ENCODE measurements at regions not wholly inside any gene's neighbourhood (a gene's known extent, or its start where the extent isn't known, plus 50 kb on each side); places are given as distances from the start of the nearest gene placed in this dataset.
"Not testable (repeated sequence)": the region's sequence is repeated elsewhere in the genome, so short reads cannot be mapped to it uniquely, and the experiment has no call there.

DNA sequence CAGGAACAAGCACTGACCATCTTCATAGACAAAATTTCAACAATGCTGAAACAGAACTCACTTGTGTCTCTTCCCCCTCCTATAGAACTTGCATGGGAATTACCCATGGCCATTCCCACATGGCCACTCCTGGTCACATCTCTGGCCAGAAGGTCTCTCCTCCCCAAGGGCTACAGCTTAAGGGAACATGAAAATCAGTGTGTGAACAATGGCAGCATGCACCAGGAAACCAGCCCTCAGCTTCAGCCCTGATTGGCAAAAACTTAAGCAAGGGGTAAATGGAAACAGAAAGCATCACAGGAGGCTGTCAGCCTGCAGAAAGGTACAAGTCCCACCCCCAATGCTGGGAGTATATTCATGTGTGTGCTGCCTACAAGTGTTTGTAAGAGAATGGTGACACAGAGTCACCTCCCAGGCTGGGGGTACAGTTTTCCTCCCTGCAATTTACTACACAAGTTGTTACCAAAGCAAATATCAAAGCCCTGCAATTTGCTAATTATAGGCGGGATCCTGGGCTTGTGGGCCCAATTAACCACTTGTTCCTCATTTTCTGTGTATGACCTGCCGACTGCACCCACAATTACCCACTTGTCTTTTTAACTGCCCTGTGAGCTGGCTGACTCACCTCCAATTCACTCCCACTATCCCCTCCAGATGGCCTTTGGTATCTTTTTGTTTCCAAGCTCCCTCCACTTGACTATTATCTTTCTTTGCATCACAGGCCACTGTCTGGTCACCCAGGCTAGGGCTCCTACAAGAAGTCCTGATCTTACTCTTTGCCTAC is 84.4 kb upstream of the HES1 start:
- no peak for DNase-seq

DNA sequence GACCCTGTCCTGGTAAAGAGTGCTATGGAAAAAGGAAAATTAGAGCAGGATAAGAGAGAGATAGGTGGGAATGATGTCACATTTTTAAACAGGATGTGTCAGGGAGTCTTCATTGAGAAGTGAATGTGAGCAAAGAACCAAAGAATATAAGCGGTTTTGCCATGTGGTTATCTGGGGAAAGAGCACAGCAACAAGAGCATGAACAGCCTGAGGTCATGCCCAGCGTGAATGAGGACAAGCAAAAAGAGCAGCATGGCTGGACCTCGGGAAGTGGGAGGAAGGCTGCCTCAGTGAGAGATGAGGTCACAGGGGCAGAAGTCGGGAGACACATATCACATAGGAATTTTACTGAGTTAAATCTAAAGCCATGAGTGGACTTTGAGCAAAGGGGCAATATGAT is 82.8 kb upstream of the HES1 start:
- no peak for DNase-seq

DNA sequence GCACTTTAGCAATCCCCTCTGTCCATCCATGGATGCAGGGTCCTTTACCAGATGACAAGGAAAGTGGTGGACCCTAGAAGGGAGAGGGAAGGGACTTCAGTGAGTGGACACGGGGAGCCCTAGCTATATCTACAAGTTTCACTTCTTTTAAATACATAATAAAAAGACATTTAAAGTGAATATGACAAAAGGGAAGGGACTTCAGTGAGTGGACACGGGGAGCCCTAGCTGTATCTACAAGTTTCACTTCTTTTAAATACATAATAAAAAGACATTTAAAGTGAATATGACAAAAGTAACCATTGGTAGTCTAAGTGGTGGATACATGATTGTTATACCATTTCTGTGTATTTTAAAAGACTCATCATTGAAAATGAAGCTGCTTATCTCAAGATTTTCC is 81.9 kb upstream of the HES1 start:
- DNase-seq: no peak

DNA sequence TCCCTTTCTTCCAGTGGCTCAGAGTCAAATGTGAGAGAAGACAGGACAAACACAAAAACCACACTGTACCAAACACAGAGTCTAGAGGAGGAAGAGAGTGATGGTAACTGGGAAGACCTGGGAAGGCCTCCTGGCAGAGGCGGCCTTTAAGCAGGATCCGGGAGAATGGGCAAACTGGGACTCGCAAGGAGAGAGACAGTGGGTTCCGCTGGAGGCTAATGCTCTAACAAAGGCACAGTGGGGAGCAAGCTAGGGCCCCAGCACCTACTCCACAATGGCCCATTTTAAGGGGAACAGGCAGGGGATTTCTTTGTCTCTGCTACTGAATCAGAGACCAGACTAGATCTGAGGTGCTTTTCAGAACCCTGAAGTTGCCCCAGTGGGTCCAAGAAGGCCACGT is 81.4 kb upstream of the HES1 start:
- DNase-seq: no peak

DNA sequence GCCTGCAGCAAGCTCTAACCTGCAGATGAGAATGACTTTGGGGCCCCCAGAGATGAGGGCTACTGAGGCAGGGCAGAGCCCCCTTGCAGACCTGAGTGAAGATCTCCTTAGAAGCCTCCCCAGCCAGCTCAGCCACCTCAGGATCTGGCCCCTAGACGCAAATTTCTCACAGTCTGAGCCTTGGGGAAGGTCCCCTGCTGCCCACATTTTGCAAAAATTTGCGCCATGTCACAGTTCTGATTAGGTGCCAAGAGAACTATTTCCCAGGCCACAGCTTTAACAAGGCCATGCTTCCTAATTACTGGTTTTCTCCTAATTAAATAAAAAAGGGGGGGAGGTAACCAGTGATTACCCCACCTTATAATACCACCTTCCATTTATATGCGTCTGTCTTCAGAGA is 81.0 kb upstream of the HES1 start:
- DNase-seq: no peak

DNA sequence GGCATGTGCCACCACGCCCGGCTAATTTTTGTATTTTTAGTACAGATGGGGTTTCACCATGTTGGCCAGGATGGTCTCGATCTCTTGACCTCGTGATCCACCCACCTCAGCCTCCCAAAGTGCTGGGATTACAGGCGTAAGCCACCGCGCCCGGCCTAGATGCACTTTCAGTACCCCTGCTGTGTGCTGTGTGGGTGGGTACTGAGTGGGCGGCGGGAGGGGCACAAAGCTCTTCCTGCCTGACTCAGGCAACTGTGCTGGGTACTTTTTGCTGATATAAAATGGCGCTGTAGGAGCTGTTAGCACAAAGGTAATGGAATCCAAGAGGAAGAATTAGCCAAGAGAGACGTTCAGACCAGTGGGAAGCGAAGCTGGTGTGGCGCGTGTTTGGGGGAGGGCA is 79.6 kb upstream of the HES1 start:
- DNase-seq: not testable (repeated sequence)

DNA sequence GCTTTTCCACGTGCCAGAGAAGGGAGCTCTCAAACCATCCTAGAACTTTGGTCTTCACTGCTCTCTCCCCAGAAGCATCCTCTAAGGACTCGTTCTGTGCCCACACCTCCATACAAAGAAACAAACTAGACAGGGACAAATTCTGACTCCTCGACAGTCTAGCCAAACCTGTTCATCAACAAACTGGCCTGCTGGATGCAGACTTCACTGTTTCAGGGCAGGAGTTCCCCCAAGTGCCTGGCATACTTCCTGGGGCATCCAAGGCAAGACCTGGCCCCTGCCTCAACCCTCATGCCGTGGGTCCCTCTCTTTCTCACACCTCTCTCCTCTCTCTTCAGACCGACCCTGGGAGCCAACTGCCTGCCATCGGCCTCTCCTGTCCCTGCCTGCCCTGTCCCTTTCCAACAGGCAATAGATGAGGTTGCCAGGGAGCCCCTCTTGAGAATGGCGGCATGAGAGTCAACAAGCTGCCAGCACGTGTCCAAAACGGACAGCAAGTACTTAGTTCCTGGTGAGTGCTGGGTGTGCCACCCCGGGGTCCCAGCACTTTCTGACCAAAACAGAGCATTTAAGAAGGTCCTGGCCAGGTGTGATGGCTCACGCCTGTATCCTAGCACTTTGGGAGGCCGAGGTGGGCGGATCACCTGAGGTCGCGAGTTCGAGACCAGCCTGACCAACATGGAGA is 79.1 kb upstream of the HES1 start:
- no peak for DNase-seq

DNA sequence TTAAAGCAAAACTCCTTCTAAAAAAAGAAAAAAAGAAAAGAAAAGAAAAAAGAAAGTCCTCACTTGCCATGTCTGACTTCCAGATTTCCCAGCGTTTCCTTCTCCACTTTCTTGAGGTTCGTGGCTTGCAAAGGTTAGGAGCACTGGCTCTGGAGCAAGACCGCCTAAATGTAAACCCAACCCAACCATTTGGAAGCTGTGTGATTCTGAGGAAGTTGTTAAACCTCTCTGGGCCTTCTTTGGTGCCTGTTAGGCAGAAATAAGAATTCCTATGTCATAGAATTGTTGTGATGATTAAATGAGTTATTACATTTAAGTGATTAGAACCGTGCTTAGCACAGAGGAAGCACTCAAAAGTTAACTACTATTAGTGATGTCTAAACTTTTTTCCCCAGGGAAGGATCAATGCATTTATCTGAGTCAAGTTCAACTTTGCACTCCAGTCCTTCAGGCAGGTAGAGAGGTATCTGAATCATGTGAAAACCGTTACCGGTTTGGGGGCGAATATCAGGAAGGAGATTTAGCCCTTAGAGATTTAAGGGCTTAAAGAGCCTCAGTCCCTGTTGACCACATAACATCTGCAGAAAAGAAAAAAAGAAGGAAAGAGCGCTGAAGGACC is 78.3 kb upstream of the HES1 start:
- no peak for DNase-seq

DNA sequence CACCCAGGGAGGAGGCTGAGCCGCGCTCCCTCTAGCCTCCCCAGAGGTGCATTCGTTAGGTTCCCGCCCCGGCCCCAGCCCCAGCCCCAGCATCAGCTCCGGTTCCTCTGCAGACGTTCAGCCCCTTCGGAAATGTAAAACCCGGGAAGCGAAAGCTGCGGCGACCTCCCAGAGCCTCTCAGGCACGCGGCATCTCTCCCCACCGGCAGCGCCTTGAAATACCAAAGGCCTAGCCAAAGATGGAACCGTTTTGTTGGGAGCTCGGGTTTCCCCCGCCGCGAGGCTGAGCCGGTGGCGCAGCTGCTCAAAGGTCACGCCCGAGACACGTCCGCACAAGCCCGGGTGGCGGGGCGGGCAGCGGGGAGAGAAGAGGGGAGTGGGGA is 77.8 kb upstream of the HES1 start:
- DNase-seq: no peak

DNA sequence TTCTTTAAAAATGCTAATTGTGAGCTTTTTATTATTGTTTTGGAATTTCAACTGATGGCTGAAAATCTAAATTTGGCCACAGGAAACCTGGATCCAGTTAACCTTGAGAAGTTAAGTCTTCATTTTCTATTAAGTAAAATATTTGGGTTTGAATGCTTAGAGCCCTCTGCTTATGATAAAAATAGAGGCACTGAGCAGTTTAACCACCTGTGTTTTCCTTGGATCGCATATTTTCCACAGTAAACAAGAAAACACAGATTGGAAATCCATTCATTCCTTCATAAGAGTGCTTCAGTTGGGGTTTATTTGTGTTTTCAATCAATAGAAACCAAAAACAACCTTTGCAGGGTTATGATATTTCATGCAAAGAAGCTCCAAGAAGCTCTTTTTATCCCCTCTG is 77.2 kb upstream of the HES1 start:
- DNase-seq: no peak

DNA sequence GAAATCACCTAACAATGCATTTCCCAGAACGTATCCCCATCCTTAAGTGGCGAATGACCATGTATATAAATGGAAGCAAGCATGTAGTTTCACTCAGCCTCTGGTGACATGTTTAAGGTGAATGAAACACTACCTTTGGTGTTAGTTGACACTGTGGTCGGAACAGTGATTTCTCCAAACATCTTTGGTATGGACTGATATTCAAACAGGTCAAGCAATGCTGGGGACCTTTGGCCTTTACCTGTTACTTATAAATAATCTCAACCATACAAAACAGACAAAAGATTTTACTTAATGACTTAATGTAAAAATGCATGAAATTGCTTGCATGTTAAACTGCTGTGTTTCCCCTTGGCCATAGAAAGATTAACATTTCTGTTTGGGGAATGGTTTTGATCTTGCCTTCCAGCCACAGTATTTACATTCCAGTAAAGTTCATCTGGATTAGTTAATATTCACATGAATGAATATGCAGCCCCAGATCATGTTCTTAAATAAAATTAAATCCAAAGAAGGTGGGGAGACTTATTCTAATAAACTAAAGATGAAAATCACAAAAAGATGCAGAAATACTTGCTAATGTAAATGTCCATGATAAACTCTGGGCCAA is 74.4 kb upstream of the HES1 start:
- no peak for DNase-seq

DNA sequence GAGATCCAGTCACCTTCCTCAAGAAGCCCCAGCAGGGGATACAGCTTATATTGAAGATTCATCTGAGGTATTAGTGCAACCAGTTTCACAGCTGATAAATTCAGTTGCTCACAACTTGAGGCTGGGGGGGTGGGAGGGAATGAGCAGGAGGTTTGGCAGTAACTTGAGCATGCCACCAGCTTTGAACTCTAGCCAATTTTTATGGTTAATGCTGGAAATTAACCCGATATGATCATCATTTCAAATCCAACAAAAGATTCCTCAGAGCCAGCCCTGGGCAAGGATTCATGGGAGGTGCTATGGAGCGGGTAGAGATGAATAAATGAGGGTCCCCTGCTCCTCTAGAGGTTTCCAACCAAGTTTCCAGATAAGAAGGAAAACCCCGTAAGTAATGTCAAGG is 73.1 kb upstream of the HES1 start:
- DNase-seq: no peak

DNA sequence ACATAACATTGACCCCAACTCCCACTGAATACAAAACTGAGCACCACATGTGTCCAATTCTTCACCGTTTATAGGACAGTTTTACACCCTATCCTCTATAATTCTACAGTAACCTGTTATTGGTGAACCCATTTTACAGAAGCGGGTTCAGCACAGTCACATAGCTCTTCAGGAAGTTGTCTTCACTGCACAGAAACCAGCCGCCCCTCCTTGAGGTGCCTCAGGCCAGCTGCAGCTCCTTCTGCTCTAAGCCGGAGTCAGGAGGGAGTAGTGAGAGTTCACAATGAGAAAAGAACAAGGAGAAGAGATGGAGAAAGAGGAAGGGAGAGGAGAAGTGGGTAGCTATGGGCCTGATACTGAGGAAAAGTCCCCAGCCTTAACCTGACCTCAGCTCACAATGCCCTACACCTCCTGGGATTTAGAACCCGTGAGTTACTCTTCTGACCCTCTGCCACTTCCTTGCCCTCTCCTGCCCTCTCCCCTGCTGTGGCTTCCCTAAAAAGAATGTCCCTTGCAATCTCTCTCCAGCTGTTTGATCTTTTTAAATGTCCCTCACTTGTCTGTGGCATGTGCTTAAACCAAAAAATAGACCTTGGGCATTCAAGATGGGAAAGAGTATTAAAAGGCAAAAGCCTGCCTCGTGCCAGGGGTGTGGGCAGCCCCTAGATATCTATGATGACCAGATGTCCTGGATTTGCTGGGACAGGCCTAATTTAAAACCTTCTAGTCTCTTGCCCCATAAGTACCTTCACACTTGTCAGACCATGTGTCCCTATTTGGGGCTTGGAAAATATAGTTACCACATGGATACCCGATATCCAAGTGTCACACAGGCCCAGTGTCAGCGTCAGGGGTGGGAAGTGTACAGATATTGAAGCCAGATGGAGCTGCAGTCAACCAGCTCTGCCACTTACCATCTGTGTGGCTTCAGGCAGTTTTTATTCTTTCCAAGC is 71.3 kb upstream of the HES1 start:
- no peak for DNase-seq

DNA sequence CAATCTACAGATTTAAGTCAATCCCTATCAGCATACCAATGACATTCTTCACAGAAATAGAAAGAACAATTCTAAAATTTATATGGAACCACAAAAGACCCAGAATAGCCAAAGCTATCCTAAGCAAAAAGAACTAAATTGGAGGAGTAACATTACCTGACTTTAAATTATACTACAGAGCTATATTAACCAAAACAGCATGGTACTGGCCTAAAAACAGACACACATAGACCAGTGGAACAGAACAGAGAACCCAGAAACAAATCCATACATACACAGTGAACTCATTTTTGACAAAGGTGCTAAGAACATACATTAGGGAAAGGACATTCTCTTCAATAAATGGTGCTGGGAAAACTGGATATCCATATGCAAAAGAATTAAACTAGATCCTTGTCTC is 68.6 kb upstream of the HES1 start:
- not testable (repeated sequence) for DNase-seq

DNA sequence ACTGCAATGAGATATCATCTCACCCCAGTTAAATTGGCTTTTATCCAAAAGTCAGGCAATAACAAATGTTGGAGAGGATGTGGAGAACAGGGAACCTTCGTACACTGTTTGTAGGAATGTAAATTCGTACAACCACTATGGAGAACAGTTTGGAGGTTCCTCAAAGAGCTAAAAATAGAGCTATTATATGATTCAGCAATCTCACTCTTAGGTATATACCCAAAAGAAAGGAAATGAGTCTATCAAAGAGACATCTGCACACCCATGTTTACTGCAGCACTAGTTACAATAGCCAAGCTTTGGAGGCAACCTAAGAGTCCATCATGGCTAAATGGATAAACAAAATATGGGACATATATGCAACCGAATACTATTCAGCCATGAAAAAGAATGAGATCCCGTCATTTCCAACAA is 68.0 kb upstream of the HES1 start:
- DNase-seq: no peak

DNA sequence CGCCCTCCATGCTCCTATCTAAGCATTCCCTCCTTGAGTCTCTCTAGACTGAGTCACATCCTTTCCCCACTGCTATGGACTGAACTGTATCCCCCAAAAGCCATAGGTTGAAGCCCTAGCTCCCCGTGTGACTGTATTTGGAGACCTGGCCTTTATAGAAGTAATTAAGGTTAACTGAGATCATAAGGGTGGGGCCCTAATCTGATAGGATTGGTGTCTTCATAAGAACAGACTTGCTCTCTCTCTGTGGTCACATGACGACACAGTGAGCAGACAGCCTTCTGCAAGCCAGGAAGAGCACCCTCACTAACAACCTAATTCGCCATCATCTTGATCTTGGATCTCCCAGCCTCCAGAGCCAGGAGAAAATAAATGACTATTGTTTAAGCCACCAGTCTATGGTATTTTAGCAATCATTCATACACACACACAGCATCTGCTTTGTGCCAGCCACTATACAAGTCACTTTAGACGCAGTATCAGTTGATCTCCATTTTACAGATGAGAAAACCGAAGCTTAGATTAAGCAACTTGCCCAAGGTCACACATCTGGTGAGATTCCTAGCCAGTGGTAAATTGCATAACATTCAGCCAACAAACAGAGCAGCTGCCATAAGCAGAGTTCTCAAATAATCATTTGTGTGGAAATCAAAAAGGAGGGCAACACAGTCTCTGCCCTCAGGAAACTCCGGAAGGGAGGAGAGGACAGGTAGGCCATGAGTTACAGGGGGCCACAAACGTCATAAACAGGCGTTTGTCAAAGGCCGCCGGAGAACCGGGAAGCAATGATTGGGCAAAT is 66.3 kb upstream of the HES1 start:
- no peak for DNase-seq

DNA sequence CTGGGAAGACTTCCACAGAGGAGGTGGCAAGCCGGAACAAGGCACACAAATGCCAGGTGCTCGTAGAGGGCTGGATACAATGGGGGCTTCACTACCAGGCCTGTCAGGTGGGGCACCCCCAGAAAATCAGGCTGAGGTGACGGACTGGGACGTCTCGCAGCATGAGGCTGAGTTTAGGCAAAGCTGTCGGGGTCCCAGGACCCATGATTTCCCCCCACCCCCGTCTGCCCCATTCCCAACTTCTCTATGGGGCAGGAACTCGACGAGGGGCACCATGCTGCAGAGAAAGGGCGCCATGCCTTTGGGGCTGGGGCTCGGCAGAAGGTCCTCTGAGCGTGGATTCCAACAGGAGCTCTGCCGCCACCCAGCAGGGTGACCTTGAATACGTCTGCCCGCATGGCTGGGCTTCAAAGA is 65.7 kb upstream of the HES1 start:
- DNase-seq: no peak

DNA sequence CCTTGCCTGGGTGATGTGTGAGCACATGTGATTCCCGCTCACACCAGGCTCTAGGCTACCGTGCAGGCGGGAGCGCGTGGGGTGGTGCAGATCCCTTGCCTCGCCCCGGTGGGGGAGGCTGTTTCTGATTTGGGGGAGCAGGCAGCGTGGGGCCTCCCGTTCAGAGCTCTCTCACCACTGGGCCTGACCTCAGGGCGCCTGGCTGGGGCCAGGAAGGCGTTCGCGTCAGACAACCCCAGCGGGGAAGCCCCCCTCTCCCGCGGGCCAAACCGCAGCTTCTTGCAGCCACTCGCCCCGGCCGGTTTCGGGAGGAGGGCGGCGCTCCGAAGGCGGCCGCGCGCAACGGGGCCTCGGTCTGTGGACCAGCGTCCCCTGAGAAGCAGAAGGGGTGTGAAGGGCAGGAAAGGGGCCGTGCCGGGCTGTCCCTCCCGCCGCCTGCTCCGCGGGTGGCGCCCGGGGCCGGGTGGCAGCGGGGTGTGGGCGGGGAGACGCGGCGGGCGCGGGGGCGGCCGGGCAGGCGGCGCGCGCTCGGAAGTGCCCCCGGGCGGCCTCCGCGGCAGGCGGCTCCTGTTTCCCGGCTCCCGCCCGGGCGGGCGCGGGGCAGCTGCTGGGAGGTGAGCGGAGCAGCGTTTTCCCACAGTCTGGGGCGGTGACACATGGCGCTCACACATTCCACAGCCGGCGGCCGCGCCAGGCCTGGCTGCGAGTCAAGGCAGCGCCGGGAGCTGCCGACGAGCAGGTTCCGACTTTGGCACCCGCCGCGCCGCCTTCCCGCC is 65.1 kb upstream of the HES1 start:
- DNase-seq: peak; percentile 20

DNA sequence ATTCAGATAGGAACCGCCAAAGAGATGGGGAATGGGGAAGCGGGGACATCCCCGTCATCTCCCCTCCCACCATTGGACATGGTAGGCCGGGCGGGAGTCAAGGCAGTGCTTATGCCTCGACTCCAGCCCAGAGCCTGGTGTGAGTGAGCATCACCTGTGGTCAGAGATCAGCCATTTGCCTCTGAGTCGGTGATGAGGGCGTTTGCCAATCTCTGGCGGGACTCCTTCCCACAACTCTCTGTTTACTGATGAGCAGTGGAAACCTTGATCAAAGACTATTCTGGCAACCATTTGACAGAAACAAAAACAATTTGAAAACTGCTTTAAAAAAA is 63.9 kb upstream of the HES1 start:
- DNase-seq: no peak

DNA sequence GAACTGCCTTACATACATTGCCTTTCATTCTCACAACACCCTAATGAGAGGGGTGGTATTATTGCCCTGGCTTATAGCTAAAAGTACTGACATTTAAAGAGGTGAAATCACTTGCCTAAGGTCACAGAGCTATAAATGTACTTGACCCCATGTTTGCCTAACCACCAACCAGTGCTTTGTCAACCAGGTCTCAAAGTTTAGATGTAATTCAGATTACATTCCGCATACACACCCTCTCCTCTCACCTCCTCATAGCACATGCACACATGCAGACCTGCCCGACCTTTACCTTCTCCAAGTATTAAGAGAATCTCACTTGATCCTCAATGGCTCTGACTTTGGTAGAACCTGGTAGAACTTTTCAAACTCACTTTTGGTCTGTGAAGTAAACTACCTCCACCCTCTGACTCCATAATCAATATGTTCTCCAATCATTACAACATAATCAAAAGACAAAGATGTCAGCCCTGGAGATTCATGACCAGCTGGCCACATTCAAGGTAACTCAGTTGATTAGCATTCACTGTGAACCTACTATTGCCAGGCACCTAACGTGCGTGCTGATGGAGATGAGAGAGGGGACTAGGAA is 63.2 kb upstream of the HES1 start:
- DNase-seq: no peak

DNA sequence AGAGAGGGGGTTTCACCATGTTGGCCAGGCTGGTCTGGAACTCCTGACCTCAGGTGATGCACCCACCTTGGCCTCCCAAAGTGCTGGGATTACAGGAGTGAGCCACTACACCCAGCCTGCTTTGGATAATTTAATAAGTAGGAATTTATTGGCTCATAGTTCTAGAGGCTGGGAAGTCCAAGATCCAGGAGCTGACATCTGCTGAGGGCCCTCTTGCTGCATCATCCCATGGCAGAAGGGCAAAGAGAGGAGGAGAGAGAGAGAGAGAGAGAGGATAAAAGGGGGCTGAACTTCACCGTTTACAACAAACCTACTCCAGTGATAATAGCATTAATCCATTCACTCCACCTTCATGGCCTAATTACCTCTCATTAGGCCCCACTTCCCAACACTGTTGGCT is 62.0 kb upstream of the HES1 start:
- DNase-seq: no peak
